HT-29 (cell line): ENCODE measurements at regions not wholly inside any gene's neighbourhood (a gene's known extent, or its start where the extent isn't known, plus 50 kb on each side); places are given as distances from the start of the nearest gene placed in this dataset. TPM values are rescaled to one million over a fixed set of nuclear protein-coding genes. Genes with fewer than 3 reads are reported as not detected.
A peak's percentile ranks its signal among the peaks of the same experiment; 100 is the strongest.
"Not testable (repeated sequence)": the region's sequence is repeated elsewhere in the genome, so short reads cannot be mapped to it uniquely, and the experiment has no call there.

ENCODE experiments used
- DNase-seq: peaks from one replicate; pipeline ENCODE4 v3.0.0-alpha.2; 2015; ENCODE audit warnings: low spot score
- small RNA-seq: library from RNA; depleted of rRNA; stranded (forward); fragments of <200 nt; gene quantifications from one replicate; pipeline ENCODE3, GENCODE V24; 2014

DNA sequence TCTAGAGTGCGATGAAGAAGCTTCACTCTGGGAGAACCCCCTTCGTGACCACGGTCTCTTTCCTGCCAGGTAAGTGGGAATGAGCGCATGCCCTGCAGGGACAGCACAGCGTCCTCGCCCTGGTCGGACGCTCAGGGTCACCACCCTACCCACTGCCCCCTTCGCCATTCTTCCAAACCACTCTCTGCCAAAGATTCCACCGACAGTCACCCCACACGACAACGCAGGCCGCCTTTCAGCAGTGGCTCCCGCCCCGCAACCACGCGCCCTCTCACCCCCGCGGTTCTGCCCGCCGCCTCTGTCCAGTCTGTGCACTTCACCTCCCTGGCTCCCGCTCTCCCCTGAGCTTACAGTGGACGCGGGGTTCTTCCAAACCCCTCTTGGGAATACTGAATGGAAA, 82.3 kb upstream of the FCGR1A start:
- not testable (repeated sequence) for DNase-seq

DNA sequence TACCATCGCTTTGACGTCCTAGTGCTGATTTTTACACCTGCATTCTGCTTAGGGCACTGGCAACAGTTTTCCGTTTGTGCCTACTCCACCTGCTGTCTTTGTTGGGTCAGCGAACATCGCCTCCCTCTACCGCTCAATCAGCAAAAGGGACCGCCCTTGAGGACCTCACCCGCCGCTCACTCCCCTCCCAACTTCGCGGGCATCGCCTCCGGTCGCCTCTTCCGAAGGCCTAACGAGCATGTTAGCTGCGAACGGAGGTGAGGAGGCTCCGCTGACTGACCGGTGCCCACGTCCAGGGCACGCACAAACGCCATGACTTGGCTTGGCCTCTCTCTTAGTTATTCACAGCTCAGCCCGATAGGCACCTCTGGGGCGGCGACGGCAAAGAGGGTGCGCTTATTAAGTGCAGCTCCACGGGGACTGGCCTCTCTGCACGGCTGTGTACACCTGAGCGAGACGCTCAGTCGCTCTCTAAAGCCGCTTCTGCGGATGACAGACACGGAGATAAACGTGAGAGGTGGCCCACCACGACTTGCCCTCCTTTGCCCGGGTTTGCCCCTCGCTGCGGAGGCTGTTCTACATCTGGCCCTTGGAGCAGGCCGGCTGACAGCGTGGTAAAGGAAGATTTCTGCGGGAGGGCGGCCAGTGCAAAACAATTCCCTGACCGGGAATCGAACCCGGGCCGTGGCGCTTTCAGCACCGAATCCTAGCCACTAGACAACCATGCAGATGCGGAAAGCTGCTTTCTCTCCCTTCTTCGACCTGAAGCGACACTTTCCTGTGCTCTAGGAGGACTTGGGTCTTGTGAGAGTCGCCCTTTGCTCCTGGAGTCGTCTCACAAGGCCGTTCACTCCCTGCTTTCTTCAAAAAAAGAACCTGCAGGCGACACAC, 81.6 kb upstream of the FCGR1A start:
- DNase-seq: not testable (repeated sequence)

DNA sequence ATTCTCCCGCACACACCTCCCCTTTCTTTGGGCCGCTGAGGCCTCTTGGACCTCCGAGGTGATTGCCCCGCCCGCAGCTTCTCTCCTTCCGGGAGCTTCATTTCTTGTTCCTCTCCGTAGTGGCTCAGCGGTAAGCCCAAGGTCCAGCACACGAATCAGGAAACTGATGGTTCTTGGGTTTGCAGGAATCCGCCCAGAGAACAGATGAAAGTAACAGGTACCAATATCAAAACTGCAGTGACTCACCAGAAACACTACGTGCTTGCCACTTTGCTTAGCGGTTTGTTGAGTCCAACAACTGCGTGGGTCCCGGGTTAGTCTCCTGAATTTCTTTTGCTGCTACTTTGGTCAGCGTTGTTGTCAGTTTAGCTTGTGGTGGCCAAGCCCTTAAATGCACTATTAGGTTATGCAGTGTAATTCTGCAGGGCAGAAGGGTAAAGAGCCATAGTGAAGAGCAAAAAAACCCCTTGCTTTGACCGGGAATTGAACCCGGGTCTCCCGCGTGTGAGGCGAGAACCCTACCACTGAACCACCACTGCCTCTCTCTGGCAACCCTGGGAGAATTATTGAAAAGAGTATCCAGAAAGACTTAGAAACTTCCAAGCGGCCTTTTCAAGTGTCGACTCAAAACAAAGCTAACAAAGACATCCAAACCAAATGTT, 74.2 kb upstream of the FCGR1A start:
- DNase-seq: peak; percentile 96

DNA sequence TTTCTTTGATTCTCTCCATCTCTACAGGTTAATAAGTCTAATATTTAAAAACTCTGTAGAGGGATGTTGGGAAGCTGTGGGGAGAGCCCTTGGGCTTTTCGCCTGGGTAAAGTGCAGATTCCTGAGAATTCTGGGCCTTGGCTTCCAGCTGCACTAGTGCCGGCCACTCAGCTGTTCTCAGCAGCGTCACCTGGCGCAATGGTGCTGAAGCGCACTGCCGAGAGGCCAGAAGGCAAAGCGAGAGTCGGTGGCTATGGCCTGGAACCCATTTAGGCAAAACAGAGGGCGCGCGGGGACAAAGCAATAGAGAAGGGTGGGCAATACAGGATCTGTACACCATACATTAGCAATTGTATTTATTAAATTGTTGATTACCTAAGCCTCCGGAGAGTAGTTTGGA, 70.8 kb upstream of the FCGR1A start:
- not testable (repeated sequence) for DNase-seq

DNA sequence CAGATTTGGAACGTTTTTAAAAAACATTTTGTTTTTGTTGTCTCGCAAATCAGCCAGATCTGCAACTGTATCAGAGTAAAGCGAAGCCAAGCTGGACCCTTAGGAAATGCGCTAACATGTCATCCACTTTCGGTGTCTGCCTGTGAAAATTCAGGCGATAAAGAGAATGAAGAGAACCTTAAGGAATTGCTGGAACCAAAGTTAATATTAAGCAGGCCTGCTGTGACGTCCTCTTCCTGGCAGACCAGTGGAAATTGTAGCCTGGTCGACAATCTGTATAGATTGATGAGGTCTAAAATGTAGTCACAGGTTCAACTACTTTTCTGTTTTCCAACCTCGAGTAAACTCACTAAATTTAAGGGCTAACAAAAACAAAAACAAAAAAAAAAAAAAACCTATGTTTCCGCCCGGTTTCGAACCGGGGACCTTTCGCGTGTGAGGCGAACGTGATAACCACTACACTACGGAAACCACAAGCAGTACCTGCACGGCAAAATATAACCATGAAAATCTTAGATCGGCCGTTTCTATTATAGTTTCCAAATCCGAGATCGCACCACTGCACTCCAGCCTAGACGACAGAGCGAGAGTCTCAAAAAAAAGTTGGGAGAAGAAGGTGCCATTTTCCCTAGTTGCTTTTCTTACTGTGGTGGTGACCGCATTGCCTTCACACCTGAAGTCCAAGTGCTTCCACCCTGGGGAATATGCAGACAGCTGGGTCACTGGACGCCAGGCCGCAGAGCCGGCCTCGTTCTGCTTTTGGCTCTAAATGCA, 70.2 kb upstream of the FCGR1A start:
- peak; percentile 94 for DNase-seq

DNA sequence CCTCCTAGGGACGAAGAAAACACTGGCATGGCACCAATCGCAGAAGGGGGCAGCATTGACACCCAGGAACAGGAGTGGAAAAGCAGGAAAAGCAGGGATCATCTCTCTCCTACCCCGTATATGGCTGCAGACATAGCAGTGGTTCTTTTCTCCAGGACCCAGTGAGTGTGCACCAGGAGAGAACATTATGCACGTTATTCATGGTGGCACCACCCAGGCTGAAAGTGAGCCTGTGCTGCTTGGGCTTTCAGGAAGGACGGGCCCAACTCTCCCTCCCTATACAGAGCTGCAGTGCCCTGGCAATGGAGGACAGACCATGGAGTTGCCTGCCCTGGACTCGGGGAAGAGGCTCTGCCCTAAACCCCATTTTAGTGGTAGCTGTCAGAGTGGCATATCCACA, 69.0 kb upstream of the FCGR1A start:
- DNase-seq: not testable (repeated sequence)

DNA sequence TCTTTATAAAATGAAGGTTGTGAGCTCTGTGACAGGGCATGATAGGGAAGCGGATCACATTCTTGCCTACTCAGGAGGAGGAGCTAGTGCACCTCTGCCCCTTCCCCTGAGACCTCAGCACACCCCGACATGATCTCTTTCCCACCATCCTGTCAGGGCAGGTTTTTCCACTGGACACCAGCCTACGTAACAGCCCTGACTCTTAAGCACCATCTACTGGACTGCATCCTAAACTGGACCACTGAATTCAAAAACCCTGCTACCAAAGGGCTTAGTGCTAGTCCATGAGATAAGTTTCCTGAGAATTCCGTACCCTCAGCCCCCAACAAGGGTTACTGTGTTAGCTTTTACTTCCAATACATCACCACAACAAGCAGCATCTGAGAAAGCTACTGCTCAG, 68.5 kb upstream of the FCGR1A start:
- not testable (repeated sequence) for DNase-seq

DNA sequence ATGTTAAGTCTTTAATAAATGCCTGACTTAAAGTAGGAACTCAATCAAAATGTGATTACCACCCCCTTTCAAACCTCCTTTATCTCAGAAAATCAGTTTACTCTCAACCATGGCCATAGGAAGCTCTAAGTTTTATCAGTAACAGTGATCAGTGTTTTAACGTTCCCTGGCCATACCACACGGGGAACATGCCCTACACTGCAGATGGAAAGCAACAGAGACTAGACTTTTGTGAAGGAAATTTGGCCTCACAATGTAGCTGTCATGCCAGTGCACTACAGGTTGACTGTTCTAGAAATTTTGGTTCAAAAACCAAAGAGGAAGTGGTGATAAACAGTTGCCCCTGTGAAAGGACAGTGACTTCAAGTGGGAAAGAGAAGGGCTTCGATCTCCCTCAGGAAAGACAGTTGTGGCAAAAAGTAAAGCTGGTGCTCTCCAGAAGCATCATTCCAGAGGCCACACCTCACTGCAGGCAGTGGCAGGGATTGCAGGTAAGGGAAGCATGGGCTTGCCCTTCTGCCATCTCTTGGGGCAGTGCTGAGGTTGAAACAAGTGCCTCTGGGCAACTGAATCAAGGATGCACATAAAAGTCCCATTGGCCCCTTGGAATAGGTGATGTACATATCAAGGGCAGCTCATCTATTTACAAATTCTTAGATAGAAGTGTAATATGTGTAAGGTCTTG, 57.7 kb upstream of the FCGR1A start:
- DNase-seq: not testable (repeated sequence)

DNA sequence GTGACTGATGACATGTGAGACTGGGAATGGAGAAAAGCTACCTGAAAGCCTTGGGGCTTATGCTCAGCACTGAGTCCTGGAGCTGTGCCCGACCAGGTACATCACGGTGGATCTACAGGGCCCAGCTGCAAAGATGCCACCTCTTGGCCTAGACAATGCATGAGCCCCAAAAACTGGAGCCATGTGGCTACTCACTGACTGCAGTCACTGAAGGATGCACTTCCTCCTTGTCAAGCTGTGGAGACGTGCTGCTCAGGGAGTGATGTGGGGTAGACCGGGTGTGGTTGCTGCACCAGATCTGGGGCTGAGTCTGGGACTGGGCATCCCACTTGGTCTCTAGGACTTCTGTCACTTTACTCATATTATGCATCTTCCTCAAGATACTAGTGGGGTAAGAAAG, 55.8 kb upstream of the FCGR1A start:
- not testable (repeated sequence) for DNase-seq

DNA sequence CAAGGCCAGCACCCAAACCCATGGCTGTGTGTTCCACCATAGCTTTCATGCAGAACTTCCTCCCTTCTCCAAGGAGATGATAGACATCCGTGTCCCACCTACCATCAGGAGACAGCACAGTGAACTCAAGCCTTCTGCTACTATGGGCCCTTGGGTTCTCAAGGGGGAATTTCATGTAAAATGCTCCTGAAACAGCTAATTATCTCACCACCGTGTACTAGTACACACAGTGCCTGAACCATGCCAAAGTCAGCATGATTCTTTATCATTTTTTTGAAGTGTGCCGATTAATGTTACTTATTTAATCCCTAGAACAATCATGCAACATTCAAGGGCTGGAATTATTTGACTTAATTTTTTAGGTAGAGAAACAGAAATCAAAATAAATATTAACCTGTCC, 53.9 kb upstream of the FCGR1A start:
- DNase-seq: not testable (repeated sequence)

Small RNA genes in the stretch of these regions (small RNA-seq; reads per million reads assigned to genes)
- gene RF00003 (1.7 reads per million, percentile 60 among the genes with 10 or more reads in this experiment), gene RNU1-68P (not detected)
